K562 (cell line): ENCODE measurements at regions not wholly inside any gene's neighbourhood (a gene's known extent, or its start where the extent isn't known, plus 50 kb on each side); places are given as distances from the start of the nearest gene placed in this dataset.

Experiments
- ATAC-seq: fragments of 200-7000 bp; cut with Tn5 transposase; 3 replicates; pipeline ENCODE4 v1.9.1; 2020; ENCODE audit warnings: moderate library complexity
- BruUV-seq: library from RNA; stranded (reverse); fragments of 400-500 nt; replicated peaks from 2 replicates; lab custom pipeline; 2021; lab: Mats Ljungman, UMichigan
- CTCF ChIA-PET: fragments of 300-600 bp; formaldehyde crosslinking; extraction: SDS; loops from one replicate; lab custom pipeline; 2021; ENCODE audit warnings: low intra/inter-chr PET ratio; lab: Yijun Ruan, JAX
- POLR2A ChIA-PET: fragments of 300-600, 350-650 bp; sonication (Branson Sonifier 250); formaldehyde crosslinking; extraction: SDS; loops from one replicate; lab custom pipeline; 2021; ENCODE audit warnings: antibody characterized with exemption, inconsistent platforms; lab: Yijun Ruan, JAX
- DNase-seq, 4 experiments: peaks; one replicate each; pipeline versions ENCODE4 v3.0.0 to v3.0.0-alpha.2; 2011 to 2018; ENCODE audit warnings: low spot score in 3 of 4, mixed read lengths in 3 of 4; ENCODE audit errors: extremely low read depth in 1 of 4
- FAIRE-seq: peaks from 2 replicates; lab custom pipeline; 2011; peaks lifted over from hg19 to GRCh38; lab: Jason Lieb, UNC
- H2AFZ ChIP-seq: 2 replicates; pipeline ENCODE4 v1.6.0; 2011; ENCODE audit warnings: low read depth, low read length, control low read depth, inconsistent platforms
- H3K27ac ChIP-seq: fragments of 200-600 bp; 3 replicates; pipeline ENCODE4 v1.8.0; 2011; ENCODE audit warnings: low read depth, mild to moderate bottlenecking, control low read depth, inconsistent platforms, low read length, moderate library complexity, mixed read lengths; ENCODE audit errors: extremely low read depth
- H3K27me3 ChIP-seq, 2 experiments: fragments of 300-600 bp in 1 of 2; 2 replicates in 1 of 2; 3 replicates in 1 of 2; pipeline versions ENCODE4 v1.6.0 to v1.8.0; 2011; ENCODE audit warnings: inconsistent platforms in 2 of 2, low read length in 2 of 2, mild to moderate bottlenecking in 1 of 2, mixed read lengths in 1 of 2, moderate library complexity in 1 of 2; ENCODE audit not compliant: control insufficient read depth in 2 of 2, insufficient read depth in 2 of 2
- H3K36me3 ChIP-seq: fragments of 300-600 bp; 3 replicates; pipeline ENCODE4 v1.8.0; 2011; ENCODE audit warnings: mild to moderate bottlenecking, low read length, inconsistent platforms; ENCODE audit not compliant: control insufficient read depth, insufficient read depth
- H3K4me1 ChIP-seq, 2 experiments: fragments of 200-600 bp in 1 of 2; replicated peaks in 1 of 2; 2 replicates in 1 of 2; 3 replicates in 1 of 2; pipeline versions ENCODE4 v1.5.1 to v1.8.0; 2011; ENCODE audit warnings: inconsistent platforms in 2 of 2, low read length in 2 of 2, mild to moderate bottlenecking in 1 of 2, mixed read lengths in 1 of 2, moderate library complexity in 1 of 2; ENCODE audit not compliant: control insufficient read depth in 2 of 2, insufficient read depth in 2 of 2
- H3K4me2 ChIP-seq: 2 replicates; pipeline ENCODE4 v1.6.1; 2011; ENCODE audit warnings: low read length, control low read depth, inconsistent platforms, mixed read lengths; ENCODE audit not compliant: insufficient read depth
- H3K4me3 ChIP-seq: fragments of 200-600 bp; sonication (generic), shearing (Covaris generic); 2 replicates; pipeline ENCODE4 v1.5.1; 2016; ENCODE audit warnings: control low read depth, inconsistent platforms
- H3K79me2 ChIP-seq: fragments of 200-600 bp; 3 replicates; pipeline ENCODE4 v1.8.0; 2011; ENCODE audit warnings: low read length, inconsistent platforms; ENCODE audit not compliant: control insufficient read depth, insufficient read depth
- H3K9ac ChIP-seq, 2 experiments: 2 replicates each; pipeline versions ENCODE4 v1.6.0 to v1.6.1; 2011; ENCODE audit warnings: low read depth in 2 of 2, low read length in 2 of 2, control low read depth in 1 of 2, inconsistent platforms in 1 of 2, mild to moderate bottlenecking in 1 of 2, mixed read lengths in 1 of 2; ENCODE audit not compliant: insufficient read depth in 1 of 2
- H3K9me1 ChIP-seq: one replicate; pipeline ENCODE4 v1.6.0; 2011; ENCODE audit warnings: inconsistent platforms, mild to moderate bottlenecking, low read length, moderate library complexity; ENCODE audit not compliant: control insufficient read depth, insufficient read depth
- H3K9me3 ChIP-seq: replicated peaks from 2 replicates; pipeline ENCODE4 v1.5.1; 2011; ENCODE audit warnings: low read depth, low read length, inconsistent platforms; ENCODE audit not compliant: control insufficient read depth, insufficient read depth
- H4K20me1 ChIP-seq: replicated peaks from 2 replicates; pipeline ENCODE4 v1.6.1; 2011; ENCODE audit warnings: low read length, inconsistent platforms, mixed read lengths; ENCODE audit not compliant: control insufficient read depth, insufficient read depth
- ATF2 ChIP-seq: sonication (generic); formaldehyde crosslinking; IDR thresholded peaks from 2 replicates; pipeline ENCODE4 v1.8.1; 2022; ENCODE audit warnings: missing genetic modification reagents
- CHD1 ChIP-seq: fragments of 200-600 bp; sonication (generic); IDR thresholded peaks from one replicate; pipeline ENCODE4 v1.6.1; 2012; ENCODE audit warnings: mild to moderate bottlenecking, moderate library complexity, low read length, inconsistent platforms
- E4F1 ChIP-seq: fragments of 250-450 bp; sonication (Bioruptor Pico); IDR thresholded peaks from 2 replicates; pipeline ENCODE4 v1.5.0; 2021; ENCODE audit warnings: mild to moderate bottlenecking, borderline replicate concordance
- MAFF ChIP-seq: IDR thresholded peaks from 2 replicates; pipeline ENCODE4 v1.6.1; 2012; ENCODE audit warnings: low read length, improper control_type of control experiment
- PHF8 ChIP-seq: fragments of 200-600 bp; sonication (generic); IDR thresholded peaks from 2 replicates; pipeline ENCODE4 v1.6.1; 2012; ENCODE audit warnings: mixed run types, mild to moderate bottlenecking, inconsistent platforms, low read length, moderate library complexity, borderline replicate concordance
- SNAPC5 ChIP-seq: fragments of 250-450 bp; sonication (Bioruptor Pico); IDR thresholded peaks from 2 replicates; pipeline ENCODE4 v1.8.0; 2021; ENCODE audit warnings: moderate library complexity, mild to moderate bottlenecking, inconsistent platforms
- TAF15 ChIP-seq: fragments of 200-400 bp; formaldehyde crosslinking; IDR thresholded peaks from 2 replicates; pipeline ENCODE4 v1.6.1; 2017; ENCODE audit warnings: mild to moderate bottlenecking, low read depth, low read length, moderate library complexity
- ZBTB12 ChIP-seq: fragments of 250-450 bp; sonication (Bioruptor Pico); IDR thresholded peaks from 2 replicates; pipeline ENCODE4 v1.4.0; 2020
- ZBTB2 ChIP-seq: fragments of 450-650 bp; IDR thresholded peaks from 2 replicates; pipeline ENCODE4 v1.6.1; 2016; ENCODE audit warnings: antibody characterized with exemption
- WGBS: fragments of 100-300 bp; shearing (Covaris generic); methylation state at CpG from one replicate; pipeline ENCODE4 v1.1.6; 2016; ENCODE audit warnings: low coverage, mixed read lengths; ENCODE audit not compliant: insufficient coverage; ENCODE audit errors: missing lambda C conversion rate; 5-methylcytosine and 5-hydroxymethylcytosine counted together
- in situ Hi-C: fragments of 300-500 bp; cut with MboI; formaldehyde crosslinking; loops from 4 replicates; pipeline ENCODE4 v1.15.0; 2018; ENCODE audit warnings: inconsistent platforms, mixed read lengths
- intact Hi-C: fragments of 100-400 bp; cut with micrococcal nuclease; formaldehyde crosslinking; loops from 2 replicates; pipeline ENCODE4 v1.14.2; 2022

- intact Hi-C loops, result no loop called here
- DNase-seq (no peak), ATAC-seq (no peak), FAIRE-seq (no peak)
- Histone ChIP-seq H3K9ac (no peak overlapping the region), H4K20me1 (no peaks in the 10 kb centered on the region), H3K79me2 (no peaks in the 10 kb centered on the region), H3K27ac (no peak overlapping the region), H3K4me3 (no peak overlapping the region), H3K9me1 (no peaks in the 10 kb centered on the region), H3K9me3 (no peaks in the 10 kb centered on the region), H3K4me1 (peaks cover 0 to 6% of the 10 kb centered on the region in 2 experiments; a peak in 2 of 5 replicates), H3K4me2 (no peak overlapping the region), H3K36me3 (no peaks in the 10 kb centered on the region), H2AFZ (no peak overlapping the region), H3K27me3 (no peaks in the 10 kb centered on the region)
- no TSS peak for BruUV-seq
- 1% methylated on average over 3 of the region's 3 CpGs for WGBS
- POLR2A ChIA-PET, result no interaction called here
- CTCF ChIA-PET, result no interaction called here
- in situ Hi-C loops, result no loop called here
- no peak for TF ChIP-seq ZBTB12 (CRISPR knock-in tag)
Measured at GRCh38 chr1:208409176-208409575, 165.0 kb upstream of the PLXNA2 start.

GRCh38 chr1:208410409-208410808 is 166.2 kb upstream of the PLXNA2 start:
- in situ Hi-C loops (no loop called here), intact Hi-C loops (no loop called here)
- Histone ChIP-seq H3K27me3 (no peaks in the 10 kb centered on the region), H3K9me3 (no peaks in the 10 kb centered on the region), H3K4me1 (peaks cover 0 to 6% of the 10 kb centered on the region in 2 experiments; a peak in 2 of 5 replicates), H4K20me1 (no peaks in the 10 kb centered on the region), H2AFZ (no peak overlapping the region), H3K9me1 (no peaks in the 10 kb centered on the region), H3K4me2 (no peak overlapping the region), H3K36me3 (no peaks in the 10 kb centered on the region), H3K27ac (no peak overlapping the region), H3K9ac (no peak overlapping the region), H3K79me2 (no peaks in the 10 kb centered on the region), H3K4me3 (no peak overlapping the region)
- FAIRE-seq (no peak), ATAC-seq (no peak; the same call in 2 of the 3 replicates), DNase-seq (no peak)
- POLR2A ChIA-PET, result interaction anchor here (0.7 to 1.2 kb wide), 3 partner anchors 9 to 135 kb away, joined by 3 to 5 read pairs (median 4); no protein-coding TSS in a partner anchor
- 0% methylated on average over 5 of the region's 5 CpGs for WGBS
- no TSS peak for BruUV-seq
- CTCF ChIA-PET, result no interaction called here
- TF ChIP-seq ZBTB2, result no peak
- no peak for TF ChIP-seq SNAPC5 (CRISPR knock-in tag)
- no peak for TF ChIP-seq MAFF
- no peak for TF ChIP-seq PHF8
- no peak for TF ChIP-seq CHD1
- no peak for TF ChIP-seq TAF15
- TF ChIP-seq E4F1, result no peak
- TF ChIP-seq ATF2 (CRISPR knock-in tag), result no peak
